ENCODE measurements at regions not wholly inside any gene's neighbourhood (a gene's known extent, or its start where the extent isn't known, plus 50 kb on each side); places are given as distances from the start of the nearest gene placed in this dataset.

DNA sequence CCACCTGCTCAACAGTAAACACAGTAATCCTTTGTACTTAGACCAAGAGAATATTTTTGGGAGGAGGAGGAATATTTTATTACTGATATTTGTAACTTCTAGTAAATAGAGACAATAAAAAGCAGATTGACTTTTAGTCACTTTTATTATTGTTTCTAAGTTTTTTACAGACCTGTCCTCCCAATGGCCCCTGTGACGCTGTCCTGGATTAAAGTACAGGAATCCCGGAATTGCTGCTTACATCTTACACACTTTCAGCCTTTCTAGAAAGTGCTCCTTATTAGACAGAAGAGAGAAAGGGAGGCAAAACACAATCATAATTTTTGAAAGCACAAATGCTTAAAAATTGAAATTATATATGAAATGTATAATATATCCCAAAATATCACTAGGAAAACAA is 86.4 kb upstream of the PRKG1 start:
- TF ChIP-seq, protein P1, sequence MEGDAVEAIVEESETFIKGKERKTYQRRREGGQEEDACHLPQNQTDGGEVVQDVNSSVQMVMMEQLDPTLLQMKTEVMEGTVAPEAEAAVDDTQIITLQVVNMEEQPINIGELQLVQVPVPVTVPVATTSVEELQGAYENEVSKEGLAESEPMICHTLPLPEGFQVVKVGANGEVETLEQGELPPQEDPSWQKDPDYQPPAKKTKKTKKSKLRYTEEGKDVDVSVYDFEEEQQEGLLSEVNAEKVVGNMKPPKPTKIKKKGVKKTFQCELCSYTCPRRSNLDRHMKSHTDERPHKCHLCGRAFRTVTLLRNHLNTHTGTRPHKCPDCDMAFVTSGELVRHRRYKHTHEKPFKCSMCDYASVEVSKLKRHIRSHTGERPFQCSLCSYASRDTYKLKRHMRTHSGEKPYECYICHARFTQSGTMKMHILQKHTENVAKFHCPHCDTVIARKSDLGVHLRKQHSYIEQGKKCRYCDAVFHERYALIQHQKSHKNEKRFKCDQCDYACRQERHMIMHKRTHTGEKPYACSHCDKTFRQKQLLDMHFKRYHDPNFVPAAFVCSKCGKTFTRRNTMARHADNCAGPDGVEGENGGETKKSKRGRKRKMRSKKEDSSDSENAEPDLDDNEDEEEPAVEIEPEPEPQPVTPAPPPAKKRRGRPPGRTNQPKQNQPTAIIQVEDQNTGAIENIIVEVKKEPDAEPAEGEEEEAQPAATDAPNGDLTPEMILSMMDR (IDR thresholded peaks at IDR 0.05), result no peak
- TF ChIP-seq POLR2AphosphoS5 (IDR thresholded peaks at IDR 0.05; ENCODE audit: insufficient read depth in 1 of 2, low read depth in 1 of 2) (no peak), POLR2A (IDR thresholded peaks at IDR 0.05) (no peak)

All from vagina (tissue), 2 donors.